HFF-Myc (cell line): ENCODE measurements at regions not wholly inside any gene's neighbourhood (a gene's known extent, or its start where the extent isn't known, plus 50 kb on each side); places are given as distances from the start of the nearest gene placed in this dataset.

Experiments used
- DNase-seq: peaks from one replicate; pipeline ENCODE4 v3.0.0-alpha.2; 2011; ENCODE audit warnings: low read depth; ENCODE audit errors: extremely low read depth
- H3K4me3 ChIP-seq: replicated peaks from 2 replicates; pipeline ENCODE4 v1.5.1; 2011; ENCODE audit warnings: low read depth, mild to moderate bottlenecking, control low read depth, low read length
- TF ChIP-seq, protein P1 (sequence below): IDR thresholded peaks from 2 replicates; pipeline ENCODE4 v1.5.1; 2012; ENCODE audit warnings: mild to moderate bottlenecking, low read depth, low read length, control low read depth; ENCODE audit errors: missing control alignments

DNA sequence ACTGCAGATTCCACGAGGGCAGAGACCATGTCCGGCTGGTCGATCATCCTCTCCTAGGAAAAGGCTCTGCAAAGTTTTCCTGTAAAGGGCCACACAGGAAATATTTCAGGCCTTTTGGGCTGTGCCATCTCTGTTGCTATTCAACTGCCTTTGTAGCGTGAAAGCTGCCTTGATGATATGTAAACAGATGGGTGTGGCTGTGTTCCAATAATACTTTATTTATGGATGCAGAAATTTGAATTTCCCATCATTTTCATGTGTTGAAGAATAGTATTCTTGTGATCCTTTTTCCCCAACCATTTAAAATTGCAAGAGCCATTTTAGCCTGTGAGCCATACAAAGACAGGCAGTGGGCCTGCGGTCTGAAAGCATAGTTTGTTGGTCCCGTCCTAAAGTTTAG is 950.7 kb upstream of the RBFOX1 start:
- TF ChIP-seq, protein P1, sequence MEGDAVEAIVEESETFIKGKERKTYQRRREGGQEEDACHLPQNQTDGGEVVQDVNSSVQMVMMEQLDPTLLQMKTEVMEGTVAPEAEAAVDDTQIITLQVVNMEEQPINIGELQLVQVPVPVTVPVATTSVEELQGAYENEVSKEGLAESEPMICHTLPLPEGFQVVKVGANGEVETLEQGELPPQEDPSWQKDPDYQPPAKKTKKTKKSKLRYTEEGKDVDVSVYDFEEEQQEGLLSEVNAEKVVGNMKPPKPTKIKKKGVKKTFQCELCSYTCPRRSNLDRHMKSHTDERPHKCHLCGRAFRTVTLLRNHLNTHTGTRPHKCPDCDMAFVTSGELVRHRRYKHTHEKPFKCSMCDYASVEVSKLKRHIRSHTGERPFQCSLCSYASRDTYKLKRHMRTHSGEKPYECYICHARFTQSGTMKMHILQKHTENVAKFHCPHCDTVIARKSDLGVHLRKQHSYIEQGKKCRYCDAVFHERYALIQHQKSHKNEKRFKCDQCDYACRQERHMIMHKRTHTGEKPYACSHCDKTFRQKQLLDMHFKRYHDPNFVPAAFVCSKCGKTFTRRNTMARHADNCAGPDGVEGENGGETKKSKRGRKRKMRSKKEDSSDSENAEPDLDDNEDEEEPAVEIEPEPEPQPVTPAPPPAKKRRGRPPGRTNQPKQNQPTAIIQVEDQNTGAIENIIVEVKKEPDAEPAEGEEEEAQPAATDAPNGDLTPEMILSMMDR = no peak

GRCh38 chr16:6377956-6378355 is 954.7 kb upstream of the RBFOX1 start:
- TF ChIP-seq, protein P1 = no peak
- DNase-seq = no peak
- no peak overlapping the region for H3K4me3 ChIP-seq

More for the DNA sequence above, 950.7 kb upstream of the RBFOX1 start:
- DNase-seq = no peak
- no peak overlapping the region for H3K4me3 ChIP-seq

DNA sequence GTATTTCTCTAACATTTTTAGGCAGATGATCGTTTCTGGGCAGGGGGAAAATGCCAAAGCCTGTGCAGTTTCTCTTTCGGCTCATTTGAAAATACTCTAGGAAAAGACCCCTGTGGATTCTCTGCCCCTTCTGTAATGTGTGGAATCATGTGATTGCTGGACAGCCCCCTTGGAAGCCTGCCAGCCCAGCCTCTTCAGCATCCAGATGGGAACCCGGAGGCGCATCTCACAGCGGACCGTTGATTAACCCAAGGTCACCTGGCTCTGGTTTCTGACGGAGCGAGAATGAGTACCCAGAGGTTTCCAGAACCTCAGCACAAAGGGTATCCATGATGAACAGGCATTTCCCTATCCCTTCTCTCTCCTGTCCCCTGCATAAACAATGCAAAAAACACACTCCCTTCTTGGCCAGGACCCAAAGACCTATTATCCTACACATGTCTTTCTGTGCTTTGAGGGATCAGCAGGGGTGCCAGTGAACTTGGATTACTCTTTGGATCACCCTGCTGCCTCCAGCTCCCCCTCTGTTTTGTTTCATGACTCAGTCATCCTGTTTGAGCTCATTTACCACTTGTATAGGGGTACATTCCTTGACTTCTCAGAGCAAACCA is 957.1 kb upstream of the RBFOX1 start:
- no peak overlapping the region for H3K4me3 ChIP-seq
- no peak for DNase-seq
- TF ChIP-seq, protein P1 = no peak

- H3K4me3 ChIP-seq = no peak overlapping the region
- no peak for DNase-seq
- TF ChIP-seq, protein P1 = no peak
Observed at GRCh38 chr16:6374821-6375220, 957.8 kb upstream of the RBFOX1 start.

- H3K4me3 ChIP-seq = no peak overlapping the region
- DNase-seq = no peak
- TF ChIP-seq, protein P1 = no peak
Observed at GRCh38 chr16:6364846-6365245, 967.8 kb upstream of the RBFOX1 start.

DNA sequence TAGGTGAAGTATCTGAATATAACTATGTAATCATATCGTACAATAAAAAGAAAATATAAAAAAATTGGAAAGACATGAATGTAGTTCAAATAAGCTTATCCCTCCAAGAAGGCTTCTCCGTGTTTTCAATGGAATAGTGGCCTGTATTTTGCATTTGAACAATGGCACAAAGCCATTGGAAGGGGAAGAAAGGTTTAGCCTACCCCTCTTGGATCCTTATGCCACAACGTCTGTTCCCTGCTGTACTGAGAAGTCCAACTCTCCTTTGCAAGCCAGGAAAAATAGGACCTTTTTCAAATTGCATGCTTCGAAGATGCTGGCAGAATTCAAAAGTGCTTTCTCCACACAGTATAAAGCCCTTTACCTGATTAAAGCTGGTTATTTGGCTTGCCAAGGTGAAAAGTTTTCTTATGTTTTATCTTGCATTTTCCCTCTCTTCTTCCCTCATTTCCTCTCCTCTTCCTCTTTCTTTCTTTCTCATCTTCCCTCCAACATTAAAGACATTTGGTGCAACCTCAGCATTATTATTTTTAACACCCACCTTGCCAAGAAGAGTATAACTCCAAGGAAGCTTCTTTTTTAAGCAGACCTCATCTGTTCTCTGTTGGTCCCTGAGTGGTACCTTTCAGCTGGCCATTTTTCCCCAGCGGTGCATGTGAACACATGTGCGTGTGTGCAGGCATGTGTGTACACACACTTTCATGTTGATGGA is 968.6 kb upstream of the RBFOX1 start:
- H3K4me3 ChIP-seq = no peak overlapping the region
- TF ChIP-seq, protein P1 = no peak
- no peak for DNase-seq
